Activated T-cell treated with anti-CD3 and anti-CD28 coated beads, Interleukin-2, amount 50 U/mL, for 48 hours (primary cell): ENCODE measurements at regions not wholly inside any gene's neighbourhood (a gene's known extent, or its start where the extent isn't known, plus 50 kb on each side); places are given as distances from the start of the nearest gene placed in this dataset.

Experiments
- DNase-seq, 2 experiments: peaks; one replicate each; pipeline ENCODE4 v3.0.0-alpha.2; 2020

- DNase-seq = no peak
These were observed 144.5 kb upstream of the DYRK2 start for GRCh38 chr12:67504026-67504425.

- DNase-seq = no peak
These were observed 141.8 kb upstream of the DYRK2 start for GRCh38 chr12:67506739-67507138.

GRCh38 chr12:67508830-67509229 lies 139.7 kb upstream of the DYRK2 start:
- no peak for DNase-seq

- DNase-seq = no peak
These were observed 138.7 kb upstream of the DYRK2 start for GRCh38 chr12:67509666-67510386.

- DNase-seq = no peak
These were observed 136.5 kb upstream of the DYRK2 start for GRCh38 chr12:67512061-67512460.

- DNase-seq = no peak
These were observed 134.0 kb upstream of the DYRK2 start for GRCh38 chr12:67514502-67514901.

GRCh38 chr12:67515679-67516340 lies 132.7 kb upstream of the DYRK2 start:
- peak in 1 of 2 experiments; percentile 21 for DNase-seq

- no peak for DNase-seq
These were observed 131.2 kb upstream of the DYRK2 start for GRCh38 chr12:67517181-67517887.

- DNase-seq = no peak
These were observed 128.8 kb upstream of the DYRK2 start for GRCh38 chr12:67519484-67520433.

GRCh38 chr12:67520606-67521005 lies 127.9 kb upstream of the DYRK2 start:
- no peak for DNase-seq

GRCh38 chr12:67522222-67522621 lies 126.3 kb upstream of the DYRK2 start:
- no peak for DNase-seq

- no peak for DNase-seq
These were observed 125.0 kb upstream of the DYRK2 start for GRCh38 chr12:67523538-67523937.

GRCh38 chr12:67524861-67525616 lies 123.5 kb upstream of the DYRK2 start:
- no peak for DNase-seq

- DNase-seq = no peak
These were observed 123.0 kb upstream of the DYRK2 start for GRCh38 chr12:67525617-67525884.

GRCh38 chr12:67526129-67526528 lies 122.4 kb upstream of the DYRK2 start:
- DNase-seq = no peak

GRCh38 chr12:67531051-67531450 lies 117.5 kb upstream of the DYRK2 start:
- DNase-seq = no peak

GRCh38 chr12:67531501-67531900 lies 117.0 kb upstream of the DYRK2 start:
- DNase-seq = no peak

- DNase-seq = no peak
These were observed 115.4 kb upstream of the DYRK2 start for GRCh38 chr12:67533159-67533558.

- DNase-seq = no peak
These were observed 114.5 kb upstream of the DYRK2 start for GRCh38 chr12:67534046-67534445.

GRCh38 chr12:67534681-67535080 lies 113.9 kb upstream of the DYRK2 start:
- no peak for DNase-seq

- DNase-seq = no peak
These were observed 113.4 kb upstream of the DYRK2 start for GRCh38 chr12:67535176-67535575.

GRCh38 chr12:67535971-67536370 lies 112.6 kb upstream of the DYRK2 start:
- DNase-seq = no peak
